CD4-positive, CD25-positive, alpha-beta regulatory T cell (primary cell): ENCODE measurements at regions not wholly inside any gene's neighbourhood (a gene's known extent, or its start where the extent isn't known, plus 50 kb on each side); places are given as distances from the start of the nearest gene placed in this dataset.

Experiments used
- ATAC-seq, 2 donors: fragments of 150-1000 bp; cut with Tn5 transposase; one replicate each; pipeline ENCODE4 v1.10.0; 2021; ENCODE audit warnings: low read depth in 2 of 2, moderate number of reproducible peaks in 2 of 2, moderate library complexity in 1 of 2
- DNase-seq, 3 donors: peaks; one replicate each; pipeline versions ENCODE4 v3.0.0 to v3.0.0-alpha.2; 2012 to 2022; ENCODE audit warnings: mixed read lengths in 1 of 3
- H3K27ac ChIP-seq: one replicate; pipeline ENCODE4 v1.7.0; 2013; ENCODE audit warnings: mild to moderate bottlenecking, low read length; ENCODE audit not compliant: insufficient read depth, poor library complexity, severe bottlenecking
- H3K27me3 ChIP-seq: one replicate; pipeline ENCODE4 v1.7.0; 2013; ENCODE audit warnings: low read length; ENCODE audit not compliant: control insufficient read depth, insufficient read depth
- H3K36me3 ChIP-seq: one replicate; pipeline ENCODE4 v1.7.0; 2013; ENCODE audit warnings: mild to moderate bottlenecking, low read length, moderate library complexity; ENCODE audit not compliant: control insufficient read depth, insufficient read depth
- H3K4me1 ChIP-seq: 2 replicates; pipeline ENCODE4 v1.7.0; 2013; ENCODE audit warnings: mild to moderate bottlenecking, low read length; ENCODE audit not compliant: insufficient read depth, control insufficient read depth, poor library complexity, severe bottlenecking
- H3K4me3 ChIP-seq: one replicate; pipeline ENCODE4 v1.7.0; 2013; ENCODE audit warnings: low read depth, mild to moderate bottlenecking, low read length, moderate library complexity
- H3K9me3 ChIP-seq, 2 experiments: 1 replicate in 1 of 2; 2 replicates in 1 of 2; pipeline ENCODE4 v1.7.0; 2013; ENCODE audit warnings: low read length in 2 of 2, mild to moderate bottlenecking in 1 of 2, moderate library complexity in 1 of 2; ENCODE audit not compliant: control insufficient read depth in 2 of 2
- H3K27ac Mint-ChIP-seq, 3 donors: one replicate each; pipeline ENCODE4 v1.8.0; 2020 to 2022; ENCODE audit warnings: mild to moderate bottlenecking in 3 of 3, mixed read lengths in 3 of 3, moderate library complexity in 2 of 3
- H3K27me3 Mint-ChIP-seq: one replicate; pipeline ENCODE4 v1.8.0; 2022; ENCODE audit warnings: mild to moderate bottlenecking, mixed read lengths
- H3K36me3 Mint-ChIP-seq: one replicate; pipeline ENCODE4 v1.8.0; 2020; ENCODE audit warnings: mixed read lengths
- H3K4me1 Mint-ChIP-seq, 4 donors: one replicate each; pipeline ENCODE4 v1.8.0; 2020 to 2022; ENCODE audit warnings: mixed read lengths in 4 of 4, mild to moderate bottlenecking in 1 of 4
- H3K4me3 Mint-ChIP-seq, 4 donors: one replicate each; pipeline ENCODE4 v1.8.0; 2020 to 2022; ENCODE audit warnings: mild to moderate bottlenecking in 4 of 4, mixed read lengths in 4 of 4, moderate library complexity in 3 of 4
- H3K9me3 Mint-ChIP-seq, 7 donors: one replicate each; pipeline ENCODE4 v1.8.0; 2020 to 2022; ENCODE audit warnings: mixed read lengths in 7 of 7, mild to moderate bottlenecking in 3 of 7, moderate library complexity in 2 of 7

DNA sequence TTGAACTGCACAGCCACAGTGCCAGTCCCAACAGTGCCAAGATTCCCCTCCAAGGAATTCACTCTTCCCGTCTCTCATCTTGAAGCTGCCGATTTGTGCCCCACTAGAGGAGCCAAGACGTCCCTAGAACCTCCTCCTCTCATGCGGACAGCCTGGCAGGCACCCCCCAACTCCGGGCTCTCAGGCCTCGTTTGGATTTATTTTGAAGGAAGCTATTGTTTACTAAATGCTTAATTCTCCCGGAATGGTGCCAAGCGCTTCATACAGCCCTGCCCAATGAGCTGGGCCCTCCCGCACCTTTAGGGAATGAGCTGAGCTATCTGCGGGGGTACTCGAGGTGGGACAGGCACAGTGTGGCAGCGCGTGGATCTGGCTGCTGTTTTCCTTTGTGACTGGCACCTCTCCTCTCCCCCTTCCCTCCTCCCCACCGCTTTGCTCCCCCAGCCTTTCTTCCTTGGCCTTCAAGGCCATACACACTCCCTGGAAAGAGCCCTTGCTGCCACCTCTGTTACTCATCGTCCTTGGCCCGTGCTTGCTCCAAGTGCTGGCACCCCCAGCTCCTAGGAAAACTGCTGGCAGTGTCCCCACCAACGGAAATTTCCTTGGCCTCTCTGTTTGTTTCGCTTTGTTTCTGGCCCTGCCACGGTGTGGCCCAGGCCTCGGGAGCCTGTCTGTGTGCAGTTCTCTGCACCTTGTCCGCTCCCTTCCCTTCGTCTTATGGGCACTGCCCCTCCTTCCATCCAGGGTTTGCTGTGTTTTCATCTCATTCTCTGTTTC lies 49.9 kb upstream of the CDR2 start:
- H3K4me1 ChIP-seq = no peaks in the 10 kb centered on the region
- H3K36me3 ChIP-seq = peaks cover 33% of the 10 kb centered on the region
- H3K4me1 Mint-ChIP-seq = peaks cover 0 to 7% (median 1%) of the 10 kb centered on the region in 4 donors
- no peaks in the 10 kb centered on the region for H3K9me3 ChIP-seq
- ATAC-seq = no peak
- H3K4me3 ChIP-seq = no peak overlapping the region
- no peaks in the 10 kb centered on the region for H3K27me3 Mint-ChIP-seq
- no peak overlapping the region for H3K27ac ChIP-seq
- H3K4me3 Mint-ChIP-seq = no peak overlapping the region
- peaks cover 43% of the 10 kb centered on the region for H3K36me3 Mint-ChIP-seq
- DNase-seq = no peak
- peaks cover 0 to 2% (median 0%) of the 10 kb centered on the region in 7 donors for H3K9me3 Mint-ChIP-seq
- H3K27ac Mint-ChIP-seq = peak overlapping the region; percentile 52 to 63 (median 52)
- H3K27me3 ChIP-seq = no peaks in the 10 kb centered on the region
